AG08395 (cell line): ENCODE measurements at regions not wholly inside any gene's neighbourhood (a gene's known extent, or its start where the extent isn't known, plus 50 kb on each side); places are given as distances from the start of the nearest gene placed in this dataset.
"Not testable (repeated sequence)": the region's sequence is repeated elsewhere in the genome, so short reads cannot be mapped to it uniquely, and the experiment has no call there.

ENCODE experiments used
- DNase-seq: peaks from one replicate; pipeline ENCODE4 v3.0.0; 2012; ENCODE audit warnings: mixed read lengths, low spot score

DNA sequence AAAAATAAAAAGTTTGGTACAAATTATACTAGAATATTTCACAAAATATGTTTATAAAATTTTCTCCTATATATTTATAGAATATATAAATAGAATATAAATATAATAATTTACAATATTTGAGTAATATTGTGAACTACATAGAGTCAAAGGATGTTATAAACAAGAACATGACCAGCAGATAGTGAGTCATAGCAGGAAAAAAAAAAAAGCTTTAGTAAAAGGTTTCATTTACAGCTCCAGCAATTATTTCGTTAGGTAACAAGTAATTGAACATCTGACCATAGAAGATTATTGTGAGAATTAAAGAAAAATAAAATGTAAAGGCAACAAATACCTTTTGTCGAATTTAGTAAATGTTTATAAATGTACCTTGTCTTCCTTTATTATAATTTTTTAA, 864.1 kb downstream of the PCDH17 start:
- DNase-seq: no peak

GRCh38 chr13:58500938-58501337, 869.4 kb downstream of the PCDH17 start:
- no peak for DNase-seq

DNA sequence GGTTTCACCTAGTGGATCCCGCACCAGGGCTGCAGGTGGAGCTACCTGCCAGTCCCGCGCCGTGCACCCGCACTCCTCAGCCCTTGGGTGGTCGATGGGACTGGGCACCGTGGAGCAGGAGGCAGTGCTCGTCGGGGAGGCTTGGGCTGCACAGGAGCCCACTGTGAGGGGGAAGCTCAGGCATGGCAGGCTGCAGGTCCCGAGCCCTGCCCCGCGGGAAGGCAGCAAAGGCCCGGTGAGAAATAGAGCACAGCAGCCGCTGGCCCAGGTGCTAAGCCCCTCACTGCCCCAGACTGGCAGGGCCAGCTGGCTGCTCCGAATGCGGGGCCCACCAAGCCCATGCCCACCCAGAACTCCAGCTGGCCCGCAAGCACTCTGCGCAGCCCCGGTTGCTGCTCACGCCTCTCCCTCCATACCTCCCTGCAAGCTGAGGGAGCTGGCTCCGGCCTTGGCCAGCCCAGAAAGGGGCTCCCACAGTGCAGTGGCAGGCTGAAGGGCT, 872.7 kb downstream of the PCDH17 start:
- not testable (repeated sequence) for DNase-seq

- not testable (repeated sequence) for DNase-seq
Observed at GRCh38 chr13:58505262-58505920, 873.8 kb downstream of the PCDH17 start.

DNA sequence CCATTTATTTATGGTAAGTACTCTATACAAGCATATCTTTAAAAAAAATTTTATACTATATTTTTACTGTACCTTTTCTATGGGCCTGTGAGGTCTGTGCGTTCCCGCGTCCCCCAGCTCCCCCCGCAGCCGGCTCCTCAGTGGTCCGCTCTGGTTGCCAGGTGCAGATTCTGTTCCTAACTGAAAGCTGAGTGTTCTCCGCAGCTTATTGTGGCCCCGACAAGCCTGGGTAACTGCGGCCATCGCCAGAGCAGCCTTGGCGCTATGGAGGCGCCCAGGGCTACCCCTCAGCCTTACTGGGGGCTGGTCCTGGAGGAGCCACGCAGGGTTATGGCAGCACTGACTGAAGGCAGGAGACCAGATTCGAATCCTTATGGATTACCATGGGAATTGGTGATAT, 896.8 kb downstream of the PCDH17 start:
- DNase-seq: no peak

DNA sequence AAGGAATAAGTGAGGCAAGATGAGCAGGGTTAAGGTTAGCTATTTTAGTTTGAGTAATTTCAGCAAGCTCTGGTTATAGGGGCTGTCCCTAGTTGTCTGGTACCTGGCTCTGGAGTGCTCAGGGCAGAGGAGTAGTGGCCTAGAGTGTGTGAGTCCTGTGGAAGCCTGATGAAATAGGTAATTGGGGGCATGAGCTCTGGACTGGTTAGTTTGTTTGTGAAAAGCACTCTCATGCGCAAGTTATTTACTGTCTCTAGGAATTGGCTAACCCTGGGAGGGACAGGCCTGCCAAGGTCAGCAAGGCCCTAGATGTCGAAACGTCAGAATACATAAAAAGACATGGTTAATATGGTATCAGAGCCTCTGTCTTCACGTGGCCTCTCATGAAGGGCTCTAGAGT, 900.1 kb downstream of the PCDH17 start:
- DNase-seq: no peak

DNA sequence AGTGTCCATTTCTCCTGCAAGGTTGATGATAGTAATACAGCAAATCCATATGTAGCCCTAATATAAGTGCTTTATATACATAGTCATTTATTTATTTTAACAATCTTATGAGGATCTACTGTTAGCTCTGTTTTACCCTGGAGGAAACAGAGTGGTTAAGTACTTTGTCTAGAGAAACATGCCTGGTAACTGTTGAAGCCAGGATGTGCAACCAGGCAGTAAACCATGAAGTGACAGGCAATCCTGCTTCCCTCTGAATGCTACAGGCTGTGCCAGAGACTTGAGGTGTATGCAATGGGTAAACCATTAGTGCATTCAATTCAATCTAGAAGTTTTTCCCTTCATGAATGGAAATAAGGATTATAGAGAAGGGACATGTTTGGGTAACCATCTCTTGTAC, 911.0 kb downstream of the PCDH17 start:
- no peak for DNase-seq

DNA sequence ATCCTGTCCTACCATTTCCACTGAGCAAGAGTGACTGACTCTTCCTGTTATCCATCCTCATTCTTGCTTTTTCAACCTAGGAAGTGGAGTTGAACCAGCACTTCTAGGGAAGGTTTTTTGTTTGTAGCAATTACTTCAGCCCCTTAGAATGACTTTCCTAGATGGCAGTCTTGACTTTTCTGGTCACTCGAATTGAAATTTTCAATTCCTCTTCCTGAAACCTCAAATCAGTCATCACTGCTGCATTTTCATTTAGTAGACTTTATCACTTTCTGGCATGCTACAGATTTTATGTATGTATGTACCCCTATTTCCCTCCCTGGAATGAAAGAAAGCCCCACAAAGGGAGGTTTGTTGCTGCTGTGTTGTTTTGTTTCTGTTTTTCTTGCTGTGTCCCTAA, 915.9 kb downstream of the PCDH17 start:
- DNase-seq: no peak

DNA sequence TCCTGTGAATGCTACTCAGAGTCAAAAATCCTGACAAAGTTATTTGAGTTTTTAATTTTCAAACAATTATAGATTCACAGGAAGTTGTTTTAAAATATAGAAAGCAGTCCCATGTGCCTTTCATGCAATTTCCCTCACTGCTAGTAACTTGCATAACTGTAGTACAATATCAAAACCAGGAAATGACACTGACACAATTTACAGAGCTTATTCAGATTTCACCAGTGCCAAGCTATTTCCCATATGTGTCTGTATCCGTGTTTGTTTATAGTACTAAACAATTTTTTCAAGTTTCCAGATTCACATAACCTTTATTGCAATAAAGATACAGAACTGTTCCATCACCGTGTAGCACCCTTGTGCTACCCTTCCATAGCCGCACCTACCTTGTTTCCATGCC, 934.6 kb downstream of the PCDH17 start:
- DNase-seq: no peak

DNA sequence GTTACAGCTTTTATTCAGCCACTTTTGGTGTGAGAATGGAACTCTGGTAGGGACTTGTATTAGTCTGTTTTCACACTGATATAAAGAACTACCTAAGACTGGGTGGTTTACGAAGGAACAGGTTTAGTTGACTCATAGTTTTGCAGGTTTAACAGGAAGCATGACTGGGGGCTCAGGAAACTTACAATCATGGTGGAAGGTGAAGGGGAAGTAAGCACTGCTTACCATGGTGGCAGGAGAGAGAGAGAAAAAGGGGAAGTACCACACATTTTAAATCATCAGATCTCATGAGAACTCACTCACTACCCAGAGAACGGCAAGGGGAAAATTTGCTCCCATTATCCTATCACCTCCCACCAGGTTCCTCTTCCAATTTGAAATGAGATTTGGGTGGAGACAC, 942.2 kb downstream of the PCDH17 start:
- DNase-seq: no peak

GRCh38 chr13:58574791-58575190, 943.2 kb downstream of the PCDH17 start:
- no peak for DNase-seq

- DNase-seq: no peak
Observed at GRCh38 chr13:58579468-58579867, 947.9 kb downstream of the PCDH17 start.

DNA sequence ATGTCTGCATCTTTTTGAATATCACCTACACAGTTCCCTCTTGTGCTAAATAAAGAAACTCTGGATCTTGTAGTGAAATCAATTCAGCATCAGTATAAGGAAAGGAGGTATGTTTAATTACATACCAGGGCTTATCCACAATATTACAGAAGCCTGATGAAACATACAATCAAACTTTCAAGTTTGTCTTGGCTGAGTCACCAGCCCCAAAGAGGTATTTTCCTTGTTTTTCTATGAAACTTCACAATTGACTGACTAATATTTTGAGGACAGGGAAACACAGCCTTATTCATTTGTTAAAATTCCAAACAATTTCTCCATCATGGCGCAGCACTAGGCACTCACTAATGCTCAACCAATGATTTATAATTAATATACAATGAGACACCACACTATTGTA, 952.4 kb downstream of the PCDH17 start:
- DNase-seq: no peak

DNA sequence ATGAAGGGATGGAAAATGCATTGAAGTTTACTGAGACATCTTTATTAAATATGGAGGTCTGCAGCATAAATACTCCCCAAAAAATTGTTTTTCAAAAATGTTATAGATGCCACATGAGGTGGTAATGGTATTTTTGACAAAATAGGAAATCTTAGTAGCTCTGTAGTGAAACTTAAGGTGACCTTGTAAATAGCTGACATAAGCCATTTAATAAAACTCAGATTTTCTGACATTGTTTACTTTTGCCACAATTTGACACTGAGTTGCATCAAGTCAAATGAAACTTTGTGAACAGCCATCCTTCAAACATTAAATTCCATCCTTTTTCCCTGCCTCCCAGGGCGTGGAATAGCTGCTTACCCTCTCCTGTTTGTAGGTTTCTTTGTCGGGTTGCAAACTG, 953.1 kb downstream of the PCDH17 start:
- no peak for DNase-seq

DNA sequence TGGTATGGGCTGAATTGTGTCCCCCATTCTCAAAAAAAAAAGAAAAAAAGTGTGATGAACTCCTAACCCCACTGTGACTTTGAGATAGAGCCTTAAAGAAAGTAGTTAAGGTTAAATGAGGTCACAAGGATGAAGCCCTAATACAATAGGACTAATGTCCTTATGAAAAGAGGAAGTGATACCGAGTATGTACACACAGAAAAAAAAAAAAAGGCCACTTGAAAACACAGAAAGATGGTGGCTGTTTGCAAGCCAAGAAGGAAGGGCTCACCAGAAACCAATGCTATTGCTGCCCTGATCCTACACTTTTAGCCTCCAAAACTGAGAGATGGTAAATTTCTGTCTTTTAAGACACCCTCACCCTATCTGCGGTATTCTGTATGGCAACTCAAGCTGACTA, 955.6 kb downstream of the PCDH17 start:
- no peak for DNase-seq

- no peak for DNase-seq
Observed at GRCh38 chr13:58592052-58592451, 960.5 kb downstream of the PCDH17 start.

GRCh38 chr13:58592786-58593185, 961.2 kb downstream of the PCDH17 start:
- DNase-seq: no peak

- DNase-seq: no peak
Observed at GRCh38 chr13:58594747-58595600, 963.4 kb downstream of the PCDH17 start.

DNA sequence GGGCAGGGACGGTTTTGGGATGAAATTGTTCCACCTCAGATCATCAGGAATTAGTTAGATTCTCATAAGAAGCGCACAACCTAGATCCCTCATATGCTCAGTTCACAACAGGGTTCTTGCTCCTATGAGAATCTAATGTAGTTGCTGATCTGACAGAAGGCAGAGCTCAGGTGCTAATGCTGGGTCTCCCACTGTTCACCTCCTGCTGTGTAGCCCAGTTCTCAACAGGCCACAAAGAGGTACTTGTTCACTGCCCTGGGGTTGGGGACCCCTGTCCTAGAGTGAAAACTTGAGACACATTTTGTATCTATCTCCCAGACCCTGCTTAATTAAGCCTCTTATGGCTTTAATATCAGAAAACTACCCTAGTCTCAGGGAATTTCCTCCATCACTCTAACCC, 966.0 kb downstream of the PCDH17 start:
- no peak for DNase-seq

DNA sequence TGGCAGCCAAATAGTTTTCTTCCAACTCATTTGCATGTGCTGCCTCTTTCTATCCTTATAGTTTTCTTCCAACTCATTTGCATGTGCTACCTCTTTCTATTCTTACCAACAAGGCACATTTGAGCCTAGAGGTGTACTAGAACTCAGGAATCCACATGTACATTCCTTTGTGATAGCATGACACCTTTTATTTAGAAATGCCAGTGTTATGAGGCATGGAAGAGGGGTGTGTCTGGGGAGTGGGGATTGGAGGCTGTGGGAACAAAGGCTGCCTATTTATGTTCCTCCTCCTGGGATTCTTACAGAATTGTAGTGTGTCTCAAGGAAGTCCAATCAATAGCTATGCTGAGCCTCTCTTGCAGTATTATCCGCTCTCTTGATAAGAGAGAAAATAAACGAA, 966.7 kb downstream of the PCDH17 start:
- DNase-seq: no peak

DNA sequence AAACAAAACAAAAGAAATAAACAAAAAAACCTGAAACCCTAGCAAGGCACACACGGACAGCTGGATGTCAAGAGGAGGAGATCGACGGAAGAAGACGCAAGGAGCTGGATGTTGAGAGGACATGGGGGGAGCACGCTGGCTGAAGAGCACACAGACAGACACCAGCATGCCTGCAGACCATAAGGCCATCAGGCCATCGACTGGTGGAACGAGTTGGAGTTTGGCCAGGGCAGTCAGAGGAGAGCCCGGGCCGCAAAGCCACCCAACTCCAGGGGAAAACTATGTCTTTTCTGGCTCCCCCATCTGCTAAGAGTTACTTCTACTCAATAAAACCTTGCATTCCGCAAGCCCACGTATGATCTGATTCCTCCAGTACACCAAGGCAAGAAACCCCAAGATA, 979.6 kb downstream of the PCDH17 start:
- no peak for DNase-seq

GRCh38 chr13:58617880-58618665, 986.5 kb downstream of the PCDH17 start:
- no peak for DNase-seq
